Activated gamma-delta T cell treated with anti-CD3 and anti-CD28 coated beads, Interleukin-2, amount 50 U/mL, for 16 hours (primary cell): ENCODE measurements at regions not wholly inside any gene's neighbourhood (a gene's known extent, or its start where the extent isn't known, plus 50 kb on each side); places are given as distances from the start of the nearest gene placed in this dataset.

Experiments used
- DNase-seq: peaks from one replicate; pipeline ENCODE4 v3.0.0-alpha.2; 2020; ENCODE audit warnings: low read depth

DNA sequence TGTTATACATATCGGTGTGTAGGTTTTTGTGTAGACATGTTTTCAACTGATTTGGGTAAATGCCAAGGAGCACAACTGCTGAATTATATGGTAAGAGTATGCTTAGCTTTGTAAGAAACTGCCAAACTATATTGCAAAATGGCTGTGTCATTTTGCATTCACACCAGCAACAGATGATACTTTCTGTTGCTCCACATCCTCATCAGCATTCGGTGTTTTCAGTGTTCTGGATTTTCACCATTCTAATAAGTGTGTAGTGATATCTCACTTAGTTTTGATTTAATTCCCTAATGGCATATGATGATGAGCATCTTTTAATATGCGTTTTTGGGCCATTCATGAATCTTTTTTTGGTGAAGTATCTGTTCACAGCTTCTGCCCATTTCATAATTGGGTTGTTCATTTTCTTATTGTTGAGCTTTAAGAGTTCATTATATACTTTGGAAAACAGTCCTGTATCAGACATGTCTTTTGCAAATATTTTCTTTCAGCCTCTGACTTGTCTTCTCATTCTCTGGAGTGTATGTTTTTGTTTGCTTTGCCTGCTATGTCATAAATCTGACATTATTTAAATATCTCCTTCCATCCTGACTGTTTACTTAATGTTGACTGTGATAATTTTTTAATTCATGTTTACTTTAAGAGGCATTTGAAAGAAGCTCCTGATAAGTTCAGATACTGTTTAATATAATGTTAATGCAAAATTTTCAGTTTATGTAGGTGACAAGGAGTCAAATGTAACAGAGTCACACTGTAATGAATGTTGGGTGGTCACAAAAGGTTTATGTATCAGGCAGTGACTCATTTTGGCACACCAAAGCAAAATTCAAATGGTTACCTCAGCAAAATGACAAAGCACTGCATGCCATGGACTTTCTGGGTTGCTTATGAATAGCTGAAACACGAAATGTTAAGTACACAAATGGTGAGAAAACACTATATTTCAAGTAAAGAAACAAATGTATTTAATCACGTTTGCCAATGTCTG lies 181.1 kb upstream of the DAB2 start:
- DNase-seq, result no peak

DNA sequence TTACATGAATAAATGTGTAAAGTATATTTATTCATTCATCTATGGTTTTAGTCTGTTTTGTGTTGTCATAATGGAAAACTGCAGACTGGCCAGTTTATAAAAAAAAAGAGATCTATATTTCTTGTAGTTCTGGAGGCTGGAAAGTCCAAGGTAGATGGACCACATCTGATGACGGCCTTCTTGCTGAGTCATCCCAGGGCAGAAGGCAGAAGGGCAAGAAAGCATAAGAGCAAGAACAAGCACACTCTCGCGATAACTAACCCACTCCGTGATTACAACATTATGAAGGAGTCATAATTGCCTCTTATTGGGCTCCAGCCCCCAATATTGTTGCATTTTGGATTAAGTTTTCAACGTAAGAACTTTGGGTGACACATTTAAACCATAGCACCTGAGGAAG lies 180.4 kb upstream of the DAB2 start:
- DNase-seq, result no peak

DNA sequence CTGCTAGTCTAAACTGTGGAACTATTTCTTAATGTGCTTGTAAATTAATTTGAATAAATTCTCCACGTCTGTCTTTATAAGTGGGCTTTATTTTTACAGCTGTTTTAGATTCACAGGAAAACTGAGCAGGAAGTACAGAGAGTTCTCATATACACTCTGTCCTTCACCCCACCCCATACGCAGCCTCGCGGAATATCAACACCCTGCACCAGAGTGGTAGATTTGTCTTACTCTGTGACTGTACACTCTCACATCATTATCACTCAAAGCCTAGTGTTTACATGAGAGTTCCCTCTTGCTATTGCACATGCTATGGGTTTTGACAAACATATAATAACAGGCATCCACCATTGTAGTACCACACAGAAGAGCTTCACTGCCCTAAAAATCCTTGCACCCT lies 179.7 kb upstream of the DAB2 start:
- DNase-seq, result no peak

DNA sequence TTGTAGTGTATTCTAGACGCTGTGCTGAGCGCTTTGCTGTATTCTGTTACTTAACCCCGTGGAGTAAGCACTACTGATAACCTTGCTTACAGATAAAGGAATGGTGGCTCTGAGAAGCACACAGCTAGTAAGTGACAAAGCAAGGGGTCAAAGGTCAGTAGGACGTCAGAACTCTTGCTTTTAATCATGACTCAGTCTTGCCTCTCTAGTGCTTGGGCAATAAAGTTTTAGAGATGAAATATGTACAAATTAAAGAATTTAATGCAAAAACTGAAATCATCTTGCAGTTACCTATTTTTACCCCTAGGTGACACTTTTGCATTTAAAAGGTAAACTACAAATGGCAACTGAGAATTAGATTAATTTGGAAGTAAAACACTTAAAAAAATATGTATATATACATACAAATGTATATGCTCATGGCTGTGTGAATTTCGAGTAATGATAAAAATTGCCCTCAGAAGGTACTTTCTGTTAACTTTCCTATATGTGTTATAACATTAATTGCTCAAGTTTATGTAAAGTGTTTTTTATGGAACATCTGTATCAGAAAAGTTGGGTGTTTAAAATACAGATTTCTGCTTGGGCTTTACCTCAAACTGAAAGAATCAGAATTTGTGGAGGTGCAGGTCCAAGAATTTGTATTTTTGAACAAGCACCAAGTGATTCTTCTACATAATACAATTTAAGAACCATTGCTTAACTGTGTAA lies 175.1 kb upstream of the DAB2 start:
- DNase-seq, result no peak

DNA sequence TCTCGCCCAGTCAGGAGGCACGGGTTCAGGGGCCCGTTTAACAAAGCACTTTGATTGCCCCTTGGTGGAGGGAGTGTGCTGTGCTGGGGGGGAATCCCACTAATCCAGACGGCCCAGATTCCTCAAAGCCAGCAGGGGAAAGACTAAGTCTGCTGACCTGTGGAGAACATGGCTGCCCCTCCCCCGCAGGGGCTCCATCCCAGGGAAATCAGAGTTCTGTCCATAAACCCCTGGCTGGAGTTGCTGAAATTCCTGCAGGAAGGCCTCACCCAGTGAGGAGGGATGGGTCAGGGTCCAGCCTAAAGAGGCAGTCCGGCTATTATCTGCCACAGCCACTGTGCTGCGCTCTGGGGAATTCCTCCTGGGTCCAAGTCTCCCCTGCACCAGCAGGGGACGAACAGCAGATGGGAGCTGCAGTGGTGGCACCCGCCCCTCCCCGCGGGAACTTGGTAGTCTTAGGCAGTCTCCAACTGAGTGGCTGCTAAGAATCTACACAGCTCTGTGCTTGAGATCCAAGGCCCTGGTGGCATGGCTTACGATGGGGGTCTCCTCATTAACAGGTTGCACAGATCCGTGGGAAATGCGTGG lies 174.0 kb upstream of the DAB2 start:
- no peak for DNase-seq

DNA sequence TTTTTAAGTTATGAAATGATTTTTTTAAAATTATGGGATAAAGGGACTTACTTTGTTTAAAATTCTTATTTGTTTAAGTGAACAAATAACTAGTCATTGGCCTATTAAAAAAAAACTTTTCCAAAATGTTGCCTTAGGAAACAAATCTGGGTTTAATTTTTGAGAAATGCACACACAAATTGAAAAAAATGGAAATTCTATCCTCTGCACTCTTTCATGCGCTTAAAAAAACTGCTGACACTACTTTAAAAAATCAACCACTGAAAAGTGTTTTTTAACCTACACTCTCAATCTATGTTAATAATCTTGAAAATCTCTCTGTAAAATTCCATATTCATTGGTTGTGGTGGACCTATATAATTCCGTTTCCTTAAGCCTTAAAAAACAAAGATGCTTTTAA lies 163.4 kb upstream of the DAB2 start:
- no peak for DNase-seq

DNA sequence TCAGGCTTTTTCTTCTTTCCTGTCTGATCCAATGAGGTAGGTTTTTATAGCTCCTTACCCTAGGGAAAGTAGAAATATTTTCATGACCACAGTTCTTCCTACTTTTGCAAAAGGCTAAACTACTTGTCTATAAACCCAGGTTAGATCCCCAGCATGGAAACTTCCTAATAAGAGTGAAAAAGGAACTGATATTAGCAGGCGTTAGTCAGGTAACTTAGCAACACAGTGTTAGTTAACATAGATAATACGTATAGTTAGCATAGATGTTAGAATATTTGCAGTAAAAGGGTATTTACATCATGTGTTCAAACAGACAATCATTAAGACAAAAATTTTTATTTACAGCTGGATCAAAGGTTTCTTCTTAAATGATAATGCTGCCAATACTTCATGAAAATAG lies 162.9 kb upstream of the DAB2 start:
- DNase-seq, result no peak

DNA sequence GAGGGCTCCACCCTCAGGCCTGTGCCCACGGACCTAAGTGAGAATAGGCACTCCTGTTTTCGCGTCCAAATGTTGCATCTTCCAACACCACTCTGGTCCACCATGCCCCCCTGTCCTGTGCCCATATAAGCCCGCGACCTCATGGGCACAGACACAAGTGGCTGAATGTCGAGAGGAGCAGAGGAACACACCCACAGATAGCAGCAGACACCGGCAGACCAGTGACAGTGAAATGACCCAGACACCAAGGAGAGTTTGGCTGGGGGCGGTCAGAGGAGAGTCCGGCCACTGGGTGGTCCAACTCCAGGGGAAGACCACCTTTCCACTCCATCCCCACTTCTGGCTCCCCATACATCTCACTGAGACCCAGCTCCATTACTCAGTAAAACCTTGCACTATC lies 161.4 kb upstream of the DAB2 start:
- no peak for DNase-seq

DNA sequence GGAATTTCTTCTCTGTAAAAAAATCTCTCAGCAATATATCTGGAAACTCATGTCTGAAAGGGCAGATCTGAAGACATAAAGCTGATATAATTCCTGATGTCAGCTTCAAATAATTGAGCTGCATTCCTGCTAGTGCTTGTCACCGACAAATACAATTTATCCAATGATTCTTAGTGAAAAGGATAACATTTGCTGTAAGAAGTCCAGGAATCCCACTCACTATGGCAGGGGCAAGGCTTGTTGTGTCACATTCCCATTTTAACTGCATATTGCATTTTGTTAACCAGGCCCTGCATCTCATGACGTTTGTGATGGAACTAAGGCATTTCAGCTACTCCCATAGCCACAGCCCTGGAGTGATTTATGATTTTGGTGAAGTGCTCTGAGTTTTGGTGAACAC lies 160.1 kb upstream of the DAB2 start:
- DNase-seq, result no peak

DNA sequence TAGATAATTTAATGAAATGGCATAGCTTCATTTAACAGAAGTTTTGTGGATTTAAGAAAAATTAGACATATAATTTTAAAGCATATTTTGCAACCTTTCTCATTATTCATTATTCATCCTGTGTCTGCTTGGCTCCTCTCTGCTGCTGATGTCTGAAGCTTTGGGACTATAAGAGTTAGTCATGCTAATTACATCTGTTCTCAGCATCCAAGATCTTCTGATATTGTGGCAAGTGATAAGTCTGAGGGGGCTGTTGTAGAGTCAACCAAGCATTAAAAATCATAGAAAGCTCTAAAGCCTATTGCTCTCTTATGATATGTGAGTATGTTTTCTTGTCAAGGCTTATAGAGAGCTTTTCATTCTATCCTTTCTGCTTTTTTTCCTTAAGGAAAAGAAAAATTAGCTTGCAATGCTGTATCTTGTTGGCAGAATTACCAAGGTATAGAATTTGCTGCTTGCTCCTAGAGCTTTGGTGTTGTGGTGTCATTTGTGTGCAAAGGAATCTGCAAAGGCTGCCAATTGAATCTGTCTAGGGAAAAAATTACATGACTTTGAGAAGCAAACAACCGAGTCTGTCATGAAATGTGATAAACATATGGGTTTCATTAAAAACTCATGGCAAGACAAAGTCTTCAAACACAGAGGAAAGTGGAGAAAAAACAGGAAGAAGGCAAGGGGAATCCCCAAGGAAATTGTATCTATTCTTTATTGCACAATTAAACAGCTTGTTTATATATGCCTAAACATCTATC lies 156.1 kb upstream of the DAB2 start:
- no peak for DNase-seq

DNA sequence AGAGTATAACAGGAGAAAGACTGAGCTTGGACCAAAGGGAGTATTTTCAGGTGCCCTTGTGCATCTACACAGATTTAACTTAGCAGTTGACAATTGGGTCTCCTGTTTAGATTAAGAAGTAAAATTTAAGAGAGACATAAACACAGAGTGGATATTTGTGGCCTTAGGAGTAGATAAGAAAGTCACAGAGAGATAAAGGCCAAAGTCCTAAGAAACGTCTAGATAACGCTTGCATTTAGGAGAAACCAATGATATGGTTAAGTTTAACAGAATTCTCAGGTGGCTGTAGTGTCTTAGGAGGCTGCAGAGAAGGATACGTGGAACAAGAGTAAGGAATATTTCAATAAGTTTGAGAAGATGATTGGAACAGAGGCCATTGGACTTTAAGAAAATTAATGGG lies 155.0 kb upstream of the DAB2 start:
- DNase-seq, result no peak

DNA sequence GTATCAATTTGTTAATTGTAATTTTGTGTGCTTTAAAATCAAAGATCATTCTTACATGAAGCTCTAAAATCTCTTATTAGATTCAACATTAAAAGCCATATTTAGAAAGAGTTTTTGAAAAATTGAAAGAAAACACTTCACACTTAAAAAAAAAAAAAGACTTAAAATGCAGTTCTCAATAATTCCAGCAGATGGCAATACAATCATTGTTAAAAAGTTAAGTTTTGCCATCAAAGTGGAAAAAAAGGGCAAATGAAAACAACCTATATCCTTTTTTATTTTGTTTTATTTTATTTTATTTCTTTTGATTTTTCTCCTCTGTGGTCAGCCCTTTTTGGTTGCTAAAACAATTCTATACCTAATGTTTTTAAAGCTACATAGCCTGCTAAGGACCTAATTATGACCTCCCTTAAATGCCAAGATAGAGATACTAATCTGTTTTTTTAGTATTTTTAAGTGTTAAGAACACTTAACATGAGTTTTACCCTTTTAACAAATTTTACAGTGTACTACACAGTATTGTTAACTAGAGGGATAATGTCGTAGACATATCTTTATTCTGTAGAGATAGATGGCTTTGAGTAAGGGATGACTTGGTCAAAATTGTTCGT lies 154.2 kb upstream of the DAB2 start:
- DNase-seq, result no peak

DNA sequence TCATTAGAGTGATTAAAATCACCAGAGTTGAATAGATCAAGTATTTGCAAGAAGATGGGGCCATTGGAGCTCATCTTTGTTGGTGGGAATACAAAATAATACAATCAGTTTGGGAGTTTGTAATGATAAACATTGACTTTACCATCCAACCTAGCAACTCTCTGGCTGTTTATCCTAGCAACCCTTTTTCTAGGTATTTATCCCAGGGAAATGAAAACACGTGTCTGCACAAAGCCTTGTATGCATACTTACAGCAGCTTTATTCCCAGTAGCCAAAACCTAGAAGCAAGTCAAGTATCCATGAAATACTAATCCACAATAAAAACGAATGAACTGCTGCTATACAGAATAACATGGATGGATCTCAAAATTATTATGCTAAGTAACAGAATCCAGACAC lies 152.7 kb upstream of the DAB2 start:
- no peak for DNase-seq

DNA sequence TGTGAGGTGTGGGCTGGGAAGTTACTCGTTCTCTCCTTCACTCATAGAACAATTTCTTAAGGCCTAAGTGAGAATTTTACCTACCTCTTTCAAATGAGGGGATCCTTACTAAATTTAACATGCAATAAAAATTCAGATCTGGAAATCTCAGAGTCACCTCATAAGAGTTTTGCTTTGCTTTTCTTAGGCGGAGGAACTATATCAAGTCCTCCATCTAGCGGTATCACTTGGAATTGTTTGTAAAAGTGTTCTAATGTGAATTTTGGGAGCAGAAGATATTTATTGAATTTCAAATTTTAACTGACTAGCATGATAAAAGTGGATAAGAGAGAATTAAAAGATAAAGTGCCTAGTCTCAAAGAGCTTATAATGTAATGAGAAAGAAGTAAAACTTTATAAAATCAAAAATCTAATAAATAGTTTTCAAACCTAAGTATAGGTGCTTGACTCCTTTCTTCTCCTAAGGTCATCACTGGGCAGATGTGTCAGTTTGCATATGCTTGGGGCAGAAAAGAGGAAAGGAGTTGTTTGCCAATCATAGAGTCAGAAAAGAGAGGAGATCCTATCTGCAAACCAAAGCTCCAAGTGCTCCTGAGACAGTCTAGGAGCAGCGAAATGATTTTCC lies 145.7 kb upstream of the DAB2 start:
- DNase-seq, result no peak

DNA sequence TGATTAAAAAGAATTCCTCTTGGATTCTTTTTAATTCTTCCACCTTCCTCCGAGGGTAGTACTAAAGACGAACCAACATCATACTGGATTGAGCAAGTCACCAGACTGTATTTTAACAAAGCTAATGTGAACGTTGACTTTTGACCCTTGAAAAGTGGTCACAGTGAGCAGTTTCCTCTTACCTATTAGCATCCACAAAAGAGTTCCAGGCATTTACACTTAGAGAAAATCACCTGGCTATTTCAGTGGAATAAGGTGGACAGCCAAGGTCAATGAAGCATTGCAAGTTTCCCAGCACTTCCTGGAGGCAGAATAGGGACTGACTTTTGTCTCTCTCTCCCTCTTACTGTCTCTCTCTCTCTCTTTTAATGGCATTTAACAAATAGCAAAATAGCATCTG lies 145.1 kb upstream of the DAB2 start:
- no peak for DNase-seq

DNA sequence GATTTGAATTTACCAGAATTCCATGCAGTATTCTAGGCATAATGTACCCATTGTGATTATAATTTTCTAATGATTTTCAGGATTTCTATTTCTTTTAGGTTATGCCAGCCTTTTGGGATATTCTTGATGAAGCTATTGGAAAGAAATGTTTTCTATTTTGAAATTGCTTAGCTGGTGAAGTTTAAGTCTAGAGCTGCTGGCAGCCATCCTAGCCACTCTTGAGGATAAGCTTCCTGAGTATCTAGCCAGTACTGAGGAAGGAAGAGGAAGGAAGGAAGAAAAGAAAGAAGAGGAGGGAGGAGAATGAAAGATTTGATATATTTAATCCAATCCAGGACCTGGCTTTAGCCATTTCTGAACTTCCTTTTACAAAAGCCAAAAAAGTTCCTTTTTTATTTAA lies 142.1 kb upstream of the DAB2 start:
- DNase-seq, result no peak

DNA sequence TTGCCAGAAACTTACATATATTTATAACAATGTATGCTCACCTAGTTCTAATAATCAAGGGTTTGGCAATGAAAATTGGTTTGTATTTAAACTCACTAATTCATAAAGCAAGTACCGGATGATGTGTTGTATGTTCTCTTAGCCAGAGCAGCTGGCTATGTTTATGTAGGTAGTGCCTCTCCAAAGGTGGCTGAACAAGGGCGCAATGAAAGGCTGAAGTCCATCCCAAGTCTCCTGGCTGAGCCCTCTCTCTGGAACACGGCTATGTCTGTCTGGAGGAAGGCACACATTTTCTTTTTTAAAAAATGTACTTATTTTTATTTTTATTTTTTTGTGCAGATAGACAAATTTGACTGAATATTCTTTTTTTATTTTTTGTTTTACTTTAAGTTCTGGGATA lies 141.2 kb upstream of the DAB2 start:
- no peak for DNase-seq

DNA sequence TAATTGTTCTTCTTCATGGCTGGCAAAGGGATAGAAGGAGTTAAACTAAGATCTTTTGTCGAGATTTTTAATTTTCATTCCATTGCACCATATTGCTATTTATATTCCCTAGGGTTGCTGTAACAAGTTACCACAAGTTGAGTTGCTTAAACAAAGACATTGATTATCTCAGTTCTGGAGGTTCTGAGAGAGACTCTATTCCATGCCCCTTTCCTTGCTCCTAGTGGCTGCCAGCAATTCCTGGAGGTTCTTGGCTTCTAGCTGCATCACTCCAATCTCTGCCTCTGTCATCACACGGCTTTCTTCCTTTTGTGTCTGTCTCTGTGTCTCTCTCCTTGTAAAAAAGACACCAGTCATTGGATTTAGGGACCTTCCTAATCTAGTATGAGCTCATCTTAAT lies 136.6 kb upstream of the DAB2 start:
- no peak for DNase-seq

DNA sequence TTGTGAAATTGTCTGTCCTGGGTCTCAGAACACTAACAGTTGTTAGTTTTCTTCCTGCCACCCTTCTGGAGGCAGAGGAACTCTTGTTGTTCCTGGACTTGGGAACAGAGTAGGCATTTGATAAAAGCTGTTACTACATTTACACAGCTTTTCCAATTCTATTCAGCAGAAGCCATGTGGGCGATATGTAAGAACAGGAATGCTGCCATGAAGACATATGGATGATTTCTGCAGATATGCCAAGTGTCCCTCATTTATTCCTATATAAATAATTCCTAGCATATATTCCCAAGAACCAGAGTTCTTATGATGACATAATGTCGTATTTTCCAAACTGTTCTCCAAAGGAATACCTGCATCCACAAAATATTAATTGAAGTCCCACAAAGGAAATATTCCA lies 135.9 kb upstream of the DAB2 start:
- DNase-seq, result no peak

DNA sequence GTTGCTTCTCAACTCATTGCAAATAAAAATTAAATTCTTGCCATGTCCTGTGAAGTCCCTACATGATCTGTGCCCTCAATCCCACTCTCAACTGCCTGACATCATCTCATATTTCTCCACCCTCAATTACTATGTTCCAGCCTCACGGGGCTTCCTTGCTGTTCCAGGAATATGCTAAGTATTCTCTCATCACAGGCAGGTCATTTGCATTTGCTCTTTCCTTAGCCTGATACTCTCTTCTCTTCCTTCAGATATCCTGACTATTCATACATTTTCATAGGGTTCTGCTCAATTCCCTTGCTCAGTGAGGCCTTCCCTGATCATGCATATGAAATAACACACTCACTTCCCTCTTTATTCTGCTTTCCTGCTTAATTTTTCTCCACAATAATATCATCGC lies 135.1 kb upstream of the DAB2 start:
- DNase-seq, result no peak

DNA sequence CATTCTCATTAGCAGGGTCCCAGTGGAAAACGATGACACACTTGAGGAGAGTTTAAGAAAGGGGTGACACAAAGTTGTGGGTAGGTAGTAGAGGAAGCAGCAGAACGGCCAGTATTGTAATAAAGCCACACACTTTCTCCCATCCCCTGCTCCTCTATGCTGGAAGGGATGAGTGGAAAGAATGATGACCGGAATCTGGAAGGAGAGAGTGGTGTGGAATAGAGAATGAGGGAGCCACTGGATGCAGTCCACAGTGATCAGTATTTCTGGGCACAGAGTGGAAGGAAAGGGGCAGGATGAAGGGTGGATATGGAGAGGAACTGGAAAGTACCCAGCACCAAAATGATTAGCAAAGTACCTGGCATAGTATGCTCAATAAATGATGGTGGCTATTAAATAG lies 133.8 kb upstream of the DAB2 start:
- no peak for DNase-seq

DNA sequence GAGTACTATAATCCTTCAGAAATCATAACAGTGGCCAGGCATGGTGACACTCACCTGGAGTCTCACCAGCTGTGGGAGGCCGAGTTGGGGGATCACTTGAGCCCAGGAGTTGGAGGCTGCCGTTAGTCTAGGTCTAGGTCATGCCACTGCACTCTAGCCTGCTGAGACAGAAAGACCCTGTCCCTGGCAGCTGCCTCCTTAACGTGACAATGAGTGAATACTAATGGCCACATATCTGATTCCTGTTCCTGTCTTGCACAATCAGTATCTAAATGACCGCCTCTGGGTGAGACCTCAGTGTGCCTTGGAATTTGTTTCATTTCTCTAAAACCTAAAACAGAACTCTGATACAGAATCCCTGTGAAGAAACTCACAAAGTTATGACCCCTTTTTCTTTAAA lies 131.0 kb upstream of the DAB2 start:
- DNase-seq, result no peak
